Peyer's patch (tissue), 4 donors: ENCODE measurements at regions not wholly inside any gene's neighbourhood (a gene's known extent, or its start where the extent isn't known, plus 50 kb on each side); places are given as distances from the start of the nearest gene placed in this dataset.

Experiments used
- CTCF ChIP-seq, 6 experiments: fragments of 450-650 bp in 4 of 6; fragments of 200-600 bp in 2 of 6; sonication (generic) in 1 of 6; IDR thresholded peaks; one replicate each; pipeline ENCODE4 v1.5.1; 2017 to 2019; ENCODE audit warnings: antibody characterized with exemption in 6 of 6, mild to moderate bottlenecking in 3 of 6, moderate library complexity in 1 of 6
- POLR2A ChIP-seq, 2 donors: fragments of 450-650 bp; IDR thresholded peaks; one replicate each; pipeline ENCODE4 v1.5.1; 2017; ENCODE audit warnings: antibody characterized with exemption in 2 of 2, mild to moderate bottlenecking in 2 of 2, moderate library complexity in 2 of 2

GRCh38 chr4:43357252-43357974 lies 464.9 kb downstream of the GRXCR1 start:
- TF ChIP-seq POLR2A (IDR thresholded peaks at IDR 0.05), result no peak
- no peak for TF ChIP-seq CTCF (IDR thresholded peaks at IDR 0.05)
